SU-DHL-6 (cell line): ENCODE measurements at regions not wholly inside any gene's neighbourhood (a gene's known extent, or its start where the extent isn't known, plus 50 kb on each side); places are given as distances from the start of the nearest gene placed in this dataset.

Source experiments
- EZH2phosphoT487 ChIP-seq: fragments of 200-600 bp; sonication (generic), shearing (Covaris generic); conservative IDR thresholded peaks from 2 replicates; pipeline ENCODE4 v1.6.1; 2018; ENCODE audit warnings: mild to moderate bottlenecking, antibody characterized with exemption, low read length, moderate library complexity, mixed read lengths
- TF ChIP-seq, protein P1 (sequence below): fragments of 200-600 bp; sonication (generic); IDR thresholded peaks from one replicate; pipeline ENCODE4 v1.5.1; 2017; ENCODE audit warnings: antibody characterized with exemption, mild to moderate bottlenecking, low read length, moderate library complexity; ENCODE audit not compliant: insufficient read depth, poor library complexity, severe bottlenecking

DNA sequence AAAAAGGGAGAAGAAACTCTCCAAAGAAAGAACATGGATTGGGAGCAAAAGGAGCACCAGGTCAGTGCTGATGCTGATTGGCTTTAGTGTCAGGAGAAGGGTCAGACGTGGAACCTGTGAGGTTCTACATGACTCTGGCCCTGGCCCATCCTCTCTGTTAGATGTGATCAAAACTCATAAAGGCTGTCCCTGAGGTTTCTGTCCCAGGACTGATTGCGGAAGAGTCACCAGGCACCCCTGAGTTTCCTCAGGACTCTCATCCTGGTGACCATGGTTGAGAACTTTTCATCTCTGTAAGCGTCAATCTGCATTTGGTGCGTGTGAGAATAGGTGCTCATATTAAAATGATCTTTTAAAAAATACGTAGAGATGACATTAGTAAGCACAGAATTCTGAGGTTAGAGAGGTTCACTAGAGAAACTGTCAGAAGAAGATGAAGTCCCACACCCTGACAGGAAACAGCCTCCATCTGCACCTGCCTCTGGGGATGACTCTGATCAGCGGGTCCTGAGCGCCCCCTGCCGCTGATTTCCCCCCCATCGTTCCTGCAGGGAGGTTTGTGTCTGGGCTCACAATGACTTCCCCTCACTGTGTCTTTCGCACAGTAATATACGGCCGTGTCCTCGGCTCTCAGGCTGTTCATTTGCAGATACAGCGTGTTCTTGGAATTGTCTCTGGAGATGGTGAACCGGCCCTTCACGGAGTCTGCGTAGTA, 741.8 kb downstream of the TMEM121 start:
- TF ChIP-seq, protein P1, sequence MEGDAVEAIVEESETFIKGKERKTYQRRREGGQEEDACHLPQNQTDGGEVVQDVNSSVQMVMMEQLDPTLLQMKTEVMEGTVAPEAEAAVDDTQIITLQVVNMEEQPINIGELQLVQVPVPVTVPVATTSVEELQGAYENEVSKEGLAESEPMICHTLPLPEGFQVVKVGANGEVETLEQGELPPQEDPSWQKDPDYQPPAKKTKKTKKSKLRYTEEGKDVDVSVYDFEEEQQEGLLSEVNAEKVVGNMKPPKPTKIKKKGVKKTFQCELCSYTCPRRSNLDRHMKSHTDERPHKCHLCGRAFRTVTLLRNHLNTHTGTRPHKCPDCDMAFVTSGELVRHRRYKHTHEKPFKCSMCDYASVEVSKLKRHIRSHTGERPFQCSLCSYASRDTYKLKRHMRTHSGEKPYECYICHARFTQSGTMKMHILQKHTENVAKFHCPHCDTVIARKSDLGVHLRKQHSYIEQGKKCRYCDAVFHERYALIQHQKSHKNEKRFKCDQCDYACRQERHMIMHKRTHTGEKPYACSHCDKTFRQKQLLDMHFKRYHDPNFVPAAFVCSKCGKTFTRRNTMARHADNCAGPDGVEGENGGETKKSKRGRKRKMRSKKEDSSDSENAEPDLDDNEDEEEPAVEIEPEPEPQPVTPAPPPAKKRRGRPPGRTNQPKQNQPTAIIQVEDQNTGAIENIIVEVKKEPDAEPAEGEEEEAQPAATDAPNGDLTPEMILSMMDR = peak; percentile 56
- no peak for TF ChIP-seq EZH2phosphoT487
